ENCODE measurements at regions not wholly inside any gene's neighbourhood (a gene's known extent, or its start where the extent isn't known, plus 50 kb on each side); places are given as distances from the start of the nearest gene placed in this dataset.
A peak's percentile ranks its signal among the peaks of the same experiment; 100 is the strongest.

GRCh38 chr6:27838058-27838944 lies 73.9 kb downstream of the OR2B2 start (continued):
- TF ChIP-seq GABPA (IDR thresholded peaks at IDR 0.05; ENCODE audit: low read depth, low read length) (no peak), GABPA (CRISPR knock-in tag; IDR thresholded peaks at IDR 0.05; ENCODE audit: low read depth) (peak; percentile 73; the same call in 1 of the 2 replicates), U2AF2 (IDR thresholded peaks at IDR 0.05; ENCODE audit: low read depth, low read length) (no peak), ZNF530 (CRISPR knock-in tag; IDR thresholded peaks at IDR 0.05; ENCODE audit: low read depth) (no peak), ZNF770 (CRISPR knock-in tag; IDR thresholded peaks at IDR 0.05) (peak; percentile 12; the same call in 1 of the 2 replicates), KLF15 (CRISPR knock-in tag; IDR thresholded peaks at IDR 0.05; ENCODE audit: borderline replicate concordance) (peak; percentile 58; the same call in 1 of the 2 replicates), ZNF724P (CRISPR knock-in tag; IDR thresholded peaks at IDR 0.05; ENCODE audit: borderline replicate concordance) (peak; percentile 92), ONECUT2 (CRISPR knock-in tag; IDR thresholded peaks at IDR 0.05) (peak; percentile 28; the same call in 1 of the 2 replicates), ELF3 (CRISPR knock-in tag; IDR thresholded peaks at IDR 0.05) (peak; percentile 52), ARNTL (CRISPR knock-in tag; IDR thresholded peaks at IDR 0.05) (no peak), SRY (CRISPR knock-in tag; IDR thresholded peaks at IDR 0.05) (peak; percentile 65), ZFP82 (CRISPR knock-in tag; IDR thresholded peaks at IDR 0.05; ENCODE audit: borderline replicate concordance) (no peak; the same call in 1 of the 2 replicates), ZNF510 (CRISPR knock-in tag; IDR thresholded peaks at IDR 0.05; ENCODE audit: low read depth) (no peak), ZMYM4 (CRISPR knock-in tag; IDR thresholded peaks at IDR 0.05) (peak; percentile 98), AGO1 (IDR thresholded peaks at IDR 0.05; ENCODE audit: low read depth, low read length, poor library complexity, severe bottlenecking) (no peak), SCMH1 (CRISPR knock-in tag; IDR thresholded peaks at IDR 0.05; ENCODE audit: borderline replicate concordance) (no peak), HMG20A (CRISPR knock-in tag; IDR thresholded peaks at IDR 0.05; ENCODE audit: borderline replicate concordance) (no peak), MAFK (conservative IDR thresholded peaks at IDR 0.05 in 1 of 2, IDR thresholded peaks at IDR 0.05 in 1 of 2; ENCODE audit: low read length in 2 of 2) (no peak), SNRNP70 (IDR thresholded peaks at IDR 0.05; ENCODE audit: low read depth, low read length) (no peak)
- TF ChIP-seq, protein P1, sequence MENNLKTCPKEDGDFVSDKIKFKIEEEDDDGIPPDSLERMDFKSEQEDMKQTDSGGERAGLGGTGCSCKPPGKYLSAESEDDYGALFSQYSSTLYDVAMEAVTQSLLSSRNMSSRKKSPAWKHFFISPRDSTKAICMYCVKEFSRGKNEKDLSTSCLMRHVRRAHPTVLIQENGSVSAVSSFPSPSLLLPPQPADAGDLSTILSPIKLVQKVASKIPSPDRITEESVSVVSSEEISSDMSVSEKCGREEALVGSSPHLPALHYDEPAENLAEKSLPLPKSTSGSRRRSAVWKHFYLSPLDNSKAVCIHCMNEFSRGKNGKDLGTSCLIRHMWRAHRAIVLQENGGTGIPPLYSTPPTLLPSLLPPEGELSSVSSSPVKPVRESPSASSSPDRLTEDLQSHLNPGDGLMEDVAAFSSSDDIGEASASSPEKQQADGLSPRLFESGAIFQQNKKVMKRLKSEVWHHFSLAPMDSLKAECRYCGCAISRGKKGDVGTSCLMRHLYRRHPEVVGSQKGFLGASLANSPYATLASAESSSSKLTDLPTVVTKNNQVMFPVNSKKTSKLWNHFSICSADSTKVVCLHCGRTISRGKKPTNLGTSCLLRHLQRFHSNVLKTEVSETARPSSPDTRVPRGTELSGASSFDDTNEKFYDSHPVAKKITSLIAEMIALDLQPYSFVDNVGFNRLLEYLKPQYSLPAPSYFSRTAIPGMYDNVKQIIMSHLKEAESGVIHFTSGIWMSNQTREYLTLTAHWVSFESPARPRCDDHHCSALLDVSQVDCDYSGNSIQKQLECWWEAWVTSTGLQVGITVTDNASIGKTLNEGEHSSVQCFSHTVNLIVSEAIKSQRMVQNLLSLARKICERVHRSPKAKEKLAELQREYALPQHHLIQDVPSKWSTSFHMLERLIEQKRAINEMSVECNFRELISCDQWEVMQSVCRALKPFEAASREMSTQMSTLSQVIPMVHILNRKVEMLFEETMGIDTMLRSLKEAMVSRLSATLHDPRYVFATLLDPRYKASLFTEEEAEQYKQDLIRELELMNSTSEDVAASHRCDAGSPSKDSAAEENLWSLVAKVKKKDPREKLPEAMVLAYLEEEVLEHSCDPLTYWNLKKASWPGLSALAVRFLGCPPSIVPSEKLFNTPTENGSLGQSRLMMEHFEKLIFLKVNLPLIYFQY (CRISPR knock-in tag; IDR thresholded peaks at IDR 0.05; ENCODE audit: borderline replicate concordance) = peak; percentile 83

Measured in HepG2 (cell line).